Panc1 (cell line): ENCODE measurements at regions not wholly inside any gene's neighbourhood (a gene's known extent, or its start where the extent isn't known, plus 50 kb on each side); places are given as distances from the start of the nearest gene placed in this dataset.

Source experiments
- CTCF ChIP-seq: fragments of 450-650 bp; IDR thresholded peaks from 2 replicates; pipeline ENCODE4 v1.5.1; 2017; ENCODE audit warnings: mild to moderate bottlenecking
- POLR2AphosphoS5 ChIP-seq: IDR thresholded peaks from 2 replicates; pipeline ENCODE4 v1.6.1; 2012; ENCODE audit warnings: mild to moderate bottlenecking, low read depth, low read length, moderate library complexity

GRCh38 chr6:169140986-169141495 is 112.6 kb downstream of the THBS2 start:
- no peak for TF ChIP-seq POLR2AphosphoS5
- no peak for TF ChIP-seq CTCF
